ENCODE measurements at regions not wholly inside any gene's neighbourhood (a gene's known extent, or its start where the extent isn't known, plus 50 kb on each side); places are given as distances from the start of the nearest gene placed in this dataset.

- TF ChIP-seq, protein P1, sequence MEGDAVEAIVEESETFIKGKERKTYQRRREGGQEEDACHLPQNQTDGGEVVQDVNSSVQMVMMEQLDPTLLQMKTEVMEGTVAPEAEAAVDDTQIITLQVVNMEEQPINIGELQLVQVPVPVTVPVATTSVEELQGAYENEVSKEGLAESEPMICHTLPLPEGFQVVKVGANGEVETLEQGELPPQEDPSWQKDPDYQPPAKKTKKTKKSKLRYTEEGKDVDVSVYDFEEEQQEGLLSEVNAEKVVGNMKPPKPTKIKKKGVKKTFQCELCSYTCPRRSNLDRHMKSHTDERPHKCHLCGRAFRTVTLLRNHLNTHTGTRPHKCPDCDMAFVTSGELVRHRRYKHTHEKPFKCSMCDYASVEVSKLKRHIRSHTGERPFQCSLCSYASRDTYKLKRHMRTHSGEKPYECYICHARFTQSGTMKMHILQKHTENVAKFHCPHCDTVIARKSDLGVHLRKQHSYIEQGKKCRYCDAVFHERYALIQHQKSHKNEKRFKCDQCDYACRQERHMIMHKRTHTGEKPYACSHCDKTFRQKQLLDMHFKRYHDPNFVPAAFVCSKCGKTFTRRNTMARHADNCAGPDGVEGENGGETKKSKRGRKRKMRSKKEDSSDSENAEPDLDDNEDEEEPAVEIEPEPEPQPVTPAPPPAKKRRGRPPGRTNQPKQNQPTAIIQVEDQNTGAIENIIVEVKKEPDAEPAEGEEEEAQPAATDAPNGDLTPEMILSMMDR (IDR thresholded peaks at IDR 0.05): no peak
- no peak for TF ChIP-seq POLR2A (IDR thresholded peaks at IDR 0.05)
These were observed 392.5 kb downstream of the HS3ST3B1 start for GRCh38 chr17:14693382-14693781.
